ENCODE measurements at regions not wholly inside any gene's neighbourhood (a gene's known extent, or its start where the extent isn't known, plus 50 kb on each side); places are given as distances from the start of the nearest gene placed in this dataset.

- peaks cover 17% of the 10 kb centered on the region; the same call in 1 of the 2 replicates for H3F3A ChIP-seq (ENCODE audit: insufficient read depth, low read depth)
- intact Hi-C loops (cut with micrococcal nuclease; ENCODE audit: unreplicated experiment): no loop called here
- ChIA-PET POLR2A (ENCODE audit: unreplicated experiment) (no interaction called here), CTCF (no interaction called here)
- no peak overlapping the region for H3K27ac ChIP-seq
- no peaks in the 10 kb centered on the region for H3K9me2 ChIP-seq (ENCODE audit: insufficient read depth)
- no TSS peak for BruUV-seq (replicated peaks)
- H3K4me3 ChIP-seq: no peak overlapping the region
- no peaks in the 10 kb centered on the region for H3K79me2 ChIP-seq (ENCODE audit: low read depth)
- no peaks in the 10 kb centered on the region for H4K20me1 ChIP-seq (ENCODE audit: insufficient read depth)
- TF ChIP-seq, protein P1, sequence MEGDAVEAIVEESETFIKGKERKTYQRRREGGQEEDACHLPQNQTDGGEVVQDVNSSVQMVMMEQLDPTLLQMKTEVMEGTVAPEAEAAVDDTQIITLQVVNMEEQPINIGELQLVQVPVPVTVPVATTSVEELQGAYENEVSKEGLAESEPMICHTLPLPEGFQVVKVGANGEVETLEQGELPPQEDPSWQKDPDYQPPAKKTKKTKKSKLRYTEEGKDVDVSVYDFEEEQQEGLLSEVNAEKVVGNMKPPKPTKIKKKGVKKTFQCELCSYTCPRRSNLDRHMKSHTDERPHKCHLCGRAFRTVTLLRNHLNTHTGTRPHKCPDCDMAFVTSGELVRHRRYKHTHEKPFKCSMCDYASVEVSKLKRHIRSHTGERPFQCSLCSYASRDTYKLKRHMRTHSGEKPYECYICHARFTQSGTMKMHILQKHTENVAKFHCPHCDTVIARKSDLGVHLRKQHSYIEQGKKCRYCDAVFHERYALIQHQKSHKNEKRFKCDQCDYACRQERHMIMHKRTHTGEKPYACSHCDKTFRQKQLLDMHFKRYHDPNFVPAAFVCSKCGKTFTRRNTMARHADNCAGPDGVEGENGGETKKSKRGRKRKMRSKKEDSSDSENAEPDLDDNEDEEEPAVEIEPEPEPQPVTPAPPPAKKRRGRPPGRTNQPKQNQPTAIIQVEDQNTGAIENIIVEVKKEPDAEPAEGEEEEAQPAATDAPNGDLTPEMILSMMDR (conservative IDR thresholded peaks at IDR 0.05): no peak
- TF ChIP-seq EZH2 (IDR thresholded peaks at IDR 0.05; ENCODE audit: low read depth): no peak
- H3K4me1 ChIP-seq (replicated peaks; ENCODE audit: insufficient read depth): peaks cover 23% of the 10 kb centered on the region
- H2AFZ ChIP-seq: no peak overlapping the region
- 0 out of 2 replicates have a peak, but pooled peaks cover 4% of the 10 kb centered on the region for H3K9me3 ChIP-seq (ENCODE audit: insufficient read depth, low read depth)
- H3K4me2 ChIP-seq: no peak overlapping the region
- no peaks in the 10 kb centered on the region for H3K27me3 ChIP-seq (ENCODE audit: insufficient read depth, low read depth)
- H3K36me3 ChIP-seq (ENCODE audit: low read depth): no peaks in the 10 kb centered on the region
- DNase-seq: no peak
Observed at GRCh38 chr10:117445992-117446391, 70.8 kb upstream of the PDZD8 start.

- Histone ChIP-seq H4K20me1 (ENCODE audit: insufficient read depth) (no peaks in the 10 kb centered on the region), H3K27me3 (ENCODE audit: insufficient read depth, low read depth) (no peaks in the 10 kb centered on the region), H3F3A (ENCODE audit: insufficient read depth, low read depth) (peaks cover 21% of the 10 kb centered on the region; the same call in 1 of the 2 replicates), H2AFZ (no peak overlapping the region), H3K79me2 (ENCODE audit: low read depth) (no peaks in the 10 kb centered on the region), H3K36me3 (ENCODE audit: low read depth) (no peaks in the 10 kb centered on the region), H3K4me2 (no peak overlapping the region), H3K4me3 (no peak overlapping the region), H3K9me2 (ENCODE audit: insufficient read depth) (no peaks in the 10 kb centered on the region), H3K27ac (no peak overlapping the region), H3K4me1 (replicated peaks; ENCODE audit: insufficient read depth) (peaks cover 23% of the 10 kb centered on the region), H3K9me3 (ENCODE audit: insufficient read depth, low read depth) (0 out of 2 replicates have a peak, but pooled peaks cover 4% of the 10 kb centered on the region)
- no TSS peak for BruUV-seq (replicated peaks)
- DNase-seq: no peak
- TF ChIP-seq, protein P1 (conservative IDR thresholded peaks at IDR 0.05): no peak
- TF ChIP-seq EZH2 (IDR thresholded peaks at IDR 0.05; ENCODE audit: low read depth): no peak
- CTCF ChIA-PET: no interaction called here
- intact Hi-C loops (cut with micrococcal nuclease; ENCODE audit: unreplicated experiment): loop anchor here (5.0 kb wide), 1 partner anchor 227 kb away; no protein-coding TSS in a partner anchor
- POLR2A ChIA-PET (ENCODE audit: unreplicated experiment): no interaction called here
Observed at GRCh38 chr10:117444497-117445040, 69.3 kb upstream of the PDZD8 start.

DNA sequence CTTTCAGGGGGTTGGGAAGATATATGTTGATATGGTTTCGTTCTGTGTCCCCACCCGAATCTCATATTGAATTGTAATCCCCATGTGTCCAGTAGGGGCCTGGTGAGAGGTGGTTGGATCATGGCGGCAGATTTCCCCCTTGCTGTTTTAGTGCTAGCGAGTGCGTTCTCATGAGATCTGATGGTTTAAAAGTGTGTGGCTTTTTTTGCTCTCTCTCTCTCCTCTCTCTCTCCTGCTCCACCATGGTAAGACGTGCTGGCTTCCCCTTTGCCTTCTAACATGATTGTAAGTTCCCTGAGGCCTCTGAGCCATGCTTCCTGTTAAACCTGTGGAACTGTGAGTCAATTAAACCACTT lies 68.4 kb upstream of the PDZD8 start:
- Histone ChIP-seq H3K27ac (no peak overlapping the region), H3K4me1 (replicated peaks; ENCODE audit: insufficient read depth) (peaks cover 23% of the 10 kb centered on the region), H3K4me3 (no peak overlapping the region), H3K4me2 (no peak overlapping the region), H3K9me2 (ENCODE audit: insufficient read depth) (no peaks in the 10 kb centered on the region), H3K79me2 (ENCODE audit: low read depth) (no peaks in the 10 kb centered on the region), H4K20me1 (ENCODE audit: insufficient read depth) (no peaks in the 10 kb centered on the region), H3K27me3 (ENCODE audit: insufficient read depth, low read depth) (no peaks in the 10 kb centered on the region), H2AFZ (no peak overlapping the region), H3K9me3 (ENCODE audit: insufficient read depth, low read depth) (0 out of 2 replicates have a peak, but pooled peaks cover 4% of the 10 kb centered on the region), H3F3A (ENCODE audit: insufficient read depth, low read depth) (peaks cover 21% of the 10 kb centered on the region; the same call in 1 of the 2 replicates), H3K36me3 (ENCODE audit: low read depth) (no peaks in the 10 kb centered on the region)
- ChIA-PET POLR2A (ENCODE audit: unreplicated experiment) (no interaction called here), CTCF (no interaction called here)
- TF ChIP-seq EZH2 (IDR thresholded peaks at IDR 0.05; ENCODE audit: low read depth): no peak
- TF ChIP-seq, protein P1 (conservative IDR thresholded peaks at IDR 0.05): no peak
- no TSS peak for BruUV-seq (replicated peaks)
- no peak for DNase-seq
- intact Hi-C loops (cut with micrococcal nuclease; ENCODE audit: unreplicated experiment): loop anchor here (1.0 to 5.0 kb wide), 2 partner anchors 226 to 798 kb away; no protein-coding TSS in a partner anchor

Data from PC-9 (cell line).